ENCODE measurements at regions not wholly inside any gene's neighbourhood (a gene's known extent, or its start where the extent isn't known, plus 50 kb on each side); places are given as distances from the start of the nearest gene placed in this dataset.

- H3K4me3 ChIP-seq (ENCODE audit: low read length in 3 of 3): peak overlapping the region; percentile 78 to 97 (median 92)
- no peak for TF ChIP-seq CTCF (IDR thresholded peaks at IDR 0.05; ENCODE audit: borderline replicate concordance, extremely low read depth, insufficient read depth)
- H3K27ac ChIP-seq (ENCODE audit: low read depth in 2 of 2, low read length in 2 of 2): peak overlapping the region in 1 of 2 donors; percentile 59
- FAIRE-seq (peak; percentile 97), DNase-seq (peak in 4 of 5 donors; percentile 72 to 94 (median 84))
- H3K4me1 ChIP-seq (ENCODE audit: control insufficient read depth in 2 of 3, insufficient read depth in 2 of 3, low read depth in 1 of 3, low read length in 3 of 3): peaks cover 0 to 9% (median 4%) of the 10 kb centered on the region in 3 donors
- no peaks in the 10 kb centered on the region for H3K9me3 ChIP-seq (ENCODE audit: control insufficient read depth in 2 of 3, insufficient read depth in 1 of 3, low read length in 3 of 3)
- H3K9ac ChIP-seq (ENCODE audit: low read length in 3 of 3): peak overlapping the region; percentile 14 to 93 (median 57)
- no peaks in the 10 kb centered on the region for H3K27me3 ChIP-seq (ENCODE audit: control insufficient read depth, insufficient read depth, low read length)
- intact Hi-C loops (cut with DNase I): no loop called here
- H3K36me3 ChIP-seq (ENCODE audit: control insufficient read depth in 2 of 3, insufficient read depth in 3 of 3, low read length in 3 of 3): no peaks in the 10 kb centered on the region
These were observed 298.6 kb downstream of the PTPRC start for GRCh38 chr1:198937231-198938031.

GRCh38 chr1:198939286-198939685 lies 300.4 kb downstream of the PTPRC start:
- Histone ChIP-seq H3K27me3 (ENCODE audit: control insufficient read depth, insufficient read depth, low read length) (no peaks in the 10 kb centered on the region), H3K4me3 (ENCODE audit: low read length in 3 of 3) (no peak overlapping the region), H3K9ac (ENCODE audit: low read length in 3 of 3) (no peak overlapping the region), H3K36me3 (ENCODE audit: control insufficient read depth in 2 of 3, insufficient read depth in 3 of 3, low read length in 3 of 3) (no peaks in the 10 kb centered on the region), H3K4me1 (ENCODE audit: control insufficient read depth in 2 of 3, insufficient read depth in 2 of 3, low read depth in 1 of 3, low read length in 3 of 3) (peaks cover 0 to 7% (median 4%) of the 10 kb centered on the region in 3 donors), H3K9me3 (ENCODE audit: control insufficient read depth in 2 of 3, insufficient read depth in 1 of 3, low read length in 3 of 3) (no peaks in the 10 kb centered on the region), H3K27ac (ENCODE audit: low read depth in 2 of 2, low read length in 2 of 2) (no peak overlapping the region)
- FAIRE-seq (no peak), DNase-seq (no peak)
- intact Hi-C loops (cut with DNase I): no loop called here
- no peak for TF ChIP-seq CTCF (IDR thresholded peaks at IDR 0.05; ENCODE audit: borderline replicate concordance, extremely low read depth, insufficient read depth)

- Histone ChIP-seq H3K27me3 (ENCODE audit: control insufficient read depth, insufficient read depth, low read length) (no peaks in the 10 kb centered on the region), H3K9me3 (ENCODE audit: control insufficient read depth in 2 of 3, insufficient read depth in 1 of 3, low read length in 3 of 3) (no peaks in the 10 kb centered on the region), H3K4me3 (ENCODE audit: low read length in 3 of 3) (no peak overlapping the region), H3K27ac (ENCODE audit: low read depth in 2 of 2, low read length in 2 of 2) (no peak overlapping the region), H3K9ac (ENCODE audit: low read length in 3 of 3) (no peak overlapping the region), H3K4me1 (ENCODE audit: control insufficient read depth in 2 of 3, insufficient read depth in 2 of 3, low read depth in 1 of 3, low read length in 3 of 3) (peaks cover 0 to 4% (median 1%) of the 10 kb centered on the region in 3 donors), H3K36me3 (ENCODE audit: control insufficient read depth in 2 of 3, insufficient read depth in 3 of 3, low read length in 3 of 3) (no peaks in the 10 kb centered on the region)
- intact Hi-C loops (cut with DNase I): no loop called here
- DNase-seq: no peak
- FAIRE-seq: no peak
- no peak for TF ChIP-seq CTCF (IDR thresholded peaks at IDR 0.05; ENCODE audit: borderline replicate concordance, extremely low read depth, insufficient read depth)
These were observed 301.1 kb downstream of the PTPRC start for GRCh38 chr1:198939956-198940355.

Measured in kidney (tissue), 13 donors.